ENCODE measurements at regions not wholly inside any gene's neighbourhood (a gene's known extent, or its start where the extent isn't known, plus 50 kb on each side); places are given as distances from the start of the nearest gene placed in this dataset.

DNA sequence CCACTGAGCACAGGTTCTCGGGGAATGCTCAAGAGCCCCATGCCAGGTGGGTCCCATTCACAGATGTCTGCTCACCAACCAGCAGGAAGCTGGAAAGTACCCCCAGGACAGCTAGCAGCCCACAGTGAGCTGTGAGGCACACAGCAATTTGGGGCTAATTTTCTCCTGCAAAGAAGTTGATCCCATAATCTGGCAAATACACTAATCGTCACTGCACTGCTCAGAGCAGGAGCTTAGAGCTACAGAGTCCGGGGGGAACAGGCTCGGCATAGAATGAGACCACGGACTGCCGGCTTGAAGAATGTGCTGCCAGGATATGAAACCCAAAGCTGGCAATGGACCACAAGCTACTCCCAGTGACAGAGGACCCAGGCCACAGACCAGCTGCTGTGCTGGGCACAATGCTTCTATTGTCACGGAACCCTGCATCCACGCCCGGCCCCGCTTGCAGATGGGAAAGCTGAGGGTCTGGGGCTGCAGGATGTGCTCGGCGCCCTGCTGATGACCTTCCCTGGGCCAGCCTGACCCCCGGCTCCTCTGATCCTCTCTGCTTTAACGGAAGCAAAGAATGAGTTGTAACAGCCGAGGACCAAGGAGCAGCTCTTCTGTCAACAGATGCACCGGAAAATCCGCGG is 239.7 kb downstream of the CTTN start:
- peak in 2 of 6 donors; percentile 77 to 79 for DNase-seq (ENCODE audit: low read depth in 4 of 6, low spot score in 6 of 6)
- Histone ChIP-seq H3K27ac (ENCODE audit: low read depth, low read length) (peak overlapping the region; percentile 59), H3K36me3 (ENCODE audit: control insufficient read depth, insufficient read depth, low read length) (peaks cover 4% of the 10 kb centered on the region), H3K27me3 (ENCODE audit: control insufficient read depth, insufficient read depth, low read length) (no peaks in the 10 kb centered on the region), H3K4me3 (ENCODE audit: low read depth, low read length) (no peak overlapping the region), H3K9me3 (ENCODE audit: control insufficient read depth, insufficient read depth, low read length) (no peaks in the 10 kb centered on the region), H3K4me1 (ENCODE audit: control insufficient read depth, insufficient read depth, low read length) (peaks cover 40% of the 10 kb centered on the region)
- WGBS (ENCODE audit: insufficient coverage) = 10% methylated on average over 13 of the region's 18 CpGs

DNA sequence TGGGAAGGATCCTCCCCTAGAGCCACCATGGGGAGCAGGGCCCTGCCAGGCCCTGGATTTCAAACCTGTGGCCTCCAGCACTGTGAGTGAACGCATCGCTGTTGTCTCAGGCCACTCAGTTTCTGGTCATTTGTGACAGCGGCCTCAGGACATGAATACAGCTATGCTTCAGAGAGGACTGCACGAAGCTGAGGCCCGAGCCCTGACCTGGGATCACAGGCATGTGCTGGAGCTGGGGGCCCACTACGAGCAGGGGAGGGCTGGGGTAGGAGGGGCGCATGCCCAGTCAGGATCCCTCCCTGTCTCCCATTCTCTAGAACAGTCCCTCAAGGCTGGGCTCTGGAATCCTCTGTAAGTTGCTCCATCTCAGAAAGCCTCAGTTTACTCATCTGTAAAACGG is 242.1 kb downstream of the CTTN start:
- Histone ChIP-seq H3K36me3 (ENCODE audit: control insufficient read depth, insufficient read depth, low read length) (peaks cover 4% of the 10 kb centered on the region), H3K9me3 (ENCODE audit: control insufficient read depth, insufficient read depth, low read length) (no peaks in the 10 kb centered on the region), H3K27ac (ENCODE audit: low read depth, low read length) (no peak overlapping the region), H3K27me3 (ENCODE audit: control insufficient read depth, insufficient read depth, low read length) (no peaks in the 10 kb centered on the region), H3K4me3 (ENCODE audit: low read depth, low read length) (no peak overlapping the region), H3K4me1 (ENCODE audit: control insufficient read depth, insufficient read depth, low read length) (peaks cover 48% of the 10 kb centered on the region)
- 96% methylated on average over 6 of the region's 8 CpGs for WGBS (ENCODE audit: insufficient coverage)
- no peak for DNase-seq (ENCODE audit: low read depth in 4 of 6, low spot score in 6 of 6)

DNA sequence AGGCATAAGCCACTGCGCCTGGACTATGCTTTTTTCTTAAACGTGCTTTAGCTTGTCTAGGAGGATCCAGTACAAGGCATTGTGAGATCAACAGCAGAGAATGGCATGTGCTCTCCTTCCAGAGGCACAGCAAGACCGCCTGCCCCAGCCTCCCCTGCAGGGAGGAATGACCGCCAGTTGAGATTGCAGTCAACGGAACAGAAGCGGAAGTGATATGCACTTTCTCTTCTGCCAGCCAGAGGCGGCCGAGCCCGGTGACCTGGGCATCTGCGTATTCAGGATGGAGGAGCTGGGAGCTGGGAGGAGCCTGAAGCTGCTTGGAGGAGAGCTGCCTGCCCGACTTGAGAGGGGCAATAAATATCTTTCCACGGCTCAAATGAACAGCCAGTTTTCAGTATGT is 243.0 kb downstream of the CTTN start:
- H3K36me3 ChIP-seq (ENCODE audit: control insufficient read depth, insufficient read depth, low read length) = peaks cover 4% of the 10 kb centered on the region
- peak in 2 of 6 donors; percentile 39 to 74 for DNase-seq (ENCODE audit: low read depth in 4 of 6, low spot score in 6 of 6)
- H3K9me3 ChIP-seq (ENCODE audit: control insufficient read depth, insufficient read depth, low read length) = no peaks in the 10 kb centered on the region
- H3K4me3 ChIP-seq (ENCODE audit: low read depth, low read length) = no peak overlapping the region
- H3K27me3 ChIP-seq (ENCODE audit: control insufficient read depth, insufficient read depth, low read length) = no peaks in the 10 kb centered on the region
- H3K4me1 ChIP-seq (ENCODE audit: control insufficient read depth, insufficient read depth, low read length) = peaks cover 54% of the 10 kb centered on the region
- 25% methylated on average over 12 of the region's 12 CpGs for WGBS (ENCODE audit: insufficient coverage)
- H3K27ac ChIP-seq (ENCODE audit: low read depth, low read length) = no peak overlapping the region

DNA sequence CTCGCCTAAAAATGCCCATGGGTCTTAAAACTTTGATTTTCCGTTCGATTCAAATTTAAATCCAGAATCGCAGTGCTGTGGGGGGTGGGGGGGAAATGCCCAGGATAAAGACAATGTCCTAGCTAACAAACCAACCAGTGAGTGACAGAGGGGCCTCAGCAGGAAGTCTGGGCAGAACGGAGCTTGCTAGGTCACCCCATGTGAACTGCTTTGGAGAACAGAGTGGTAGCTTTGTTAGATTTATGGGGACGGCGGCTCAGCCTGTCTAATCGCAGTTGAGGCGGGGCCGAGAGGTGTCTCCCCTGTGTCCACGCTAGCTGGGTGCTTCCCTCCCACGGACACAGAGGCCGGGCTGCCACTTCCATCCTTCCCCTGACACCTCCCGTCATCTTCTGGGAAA is 243.9 kb downstream of the CTTN start:
- Histone ChIP-seq H3K27me3 (ENCODE audit: control insufficient read depth, insufficient read depth, low read length) (no peaks in the 10 kb centered on the region), H3K4me3 (ENCODE audit: low read depth, low read length) (no peak overlapping the region), H3K27ac (ENCODE audit: low read depth, low read length) (no peak overlapping the region), H3K4me1 (ENCODE audit: control insufficient read depth, insufficient read depth, low read length) (peaks cover 49% of the 10 kb centered on the region), H3K36me3 (ENCODE audit: control insufficient read depth, insufficient read depth, low read length) (peaks cover 4% of the 10 kb centered on the region), H3K9me3 (ENCODE audit: control insufficient read depth, insufficient read depth, low read length) (no peaks in the 10 kb centered on the region)
- 58% methylated on average over 14 of the region's 14 CpGs for WGBS (ENCODE audit: insufficient coverage)
- DNase-seq (ENCODE audit: low read depth in 4 of 6, low spot score in 6 of 6) = no peak

DNA sequence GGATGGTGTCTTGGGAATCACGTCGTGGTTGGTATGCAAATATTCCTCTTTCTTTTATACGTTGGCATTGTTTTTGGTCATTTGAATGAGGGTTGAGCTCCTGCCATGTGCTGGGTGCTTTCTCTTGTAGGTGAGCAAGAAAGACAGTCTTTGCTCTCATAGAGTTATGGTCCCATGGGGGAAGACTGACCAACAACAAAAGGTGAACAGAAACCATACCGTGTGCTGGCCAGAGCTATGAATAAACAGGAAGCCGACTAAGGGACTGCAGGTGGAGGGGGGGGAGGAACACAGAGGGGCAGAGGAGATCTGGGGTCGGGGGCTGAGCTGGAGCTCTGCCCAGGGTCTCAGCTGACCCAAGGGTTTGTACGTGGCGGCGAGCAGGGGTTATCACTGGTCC is 245.3 kb downstream of the CTTN start:
- no peak for DNase-seq (ENCODE audit: low read depth in 4 of 6, low spot score in 6 of 6)
- H3K9me3 ChIP-seq (ENCODE audit: control insufficient read depth, insufficient read depth, low read length) = no peaks in the 10 kb centered on the region
- H3K4me3 ChIP-seq (ENCODE audit: low read depth, low read length) = no peak overlapping the region
- H3K4me1 ChIP-seq (ENCODE audit: control insufficient read depth, insufficient read depth, low read length) = peaks cover 35% of the 10 kb centered on the region
- no peaks in the 10 kb centered on the region for H3K27me3 ChIP-seq (ENCODE audit: control insufficient read depth, insufficient read depth, low read length)
- 52% methylated on average over 6 of the region's 9 CpGs for WGBS (ENCODE audit: insufficient coverage)
- no peak overlapping the region for H3K27ac ChIP-seq (ENCODE audit: low read depth, low read length)
- peaks cover 4% of the 10 kb centered on the region for H3K36me3 ChIP-seq (ENCODE audit: control insufficient read depth, insufficient read depth, low read length)

DNA sequence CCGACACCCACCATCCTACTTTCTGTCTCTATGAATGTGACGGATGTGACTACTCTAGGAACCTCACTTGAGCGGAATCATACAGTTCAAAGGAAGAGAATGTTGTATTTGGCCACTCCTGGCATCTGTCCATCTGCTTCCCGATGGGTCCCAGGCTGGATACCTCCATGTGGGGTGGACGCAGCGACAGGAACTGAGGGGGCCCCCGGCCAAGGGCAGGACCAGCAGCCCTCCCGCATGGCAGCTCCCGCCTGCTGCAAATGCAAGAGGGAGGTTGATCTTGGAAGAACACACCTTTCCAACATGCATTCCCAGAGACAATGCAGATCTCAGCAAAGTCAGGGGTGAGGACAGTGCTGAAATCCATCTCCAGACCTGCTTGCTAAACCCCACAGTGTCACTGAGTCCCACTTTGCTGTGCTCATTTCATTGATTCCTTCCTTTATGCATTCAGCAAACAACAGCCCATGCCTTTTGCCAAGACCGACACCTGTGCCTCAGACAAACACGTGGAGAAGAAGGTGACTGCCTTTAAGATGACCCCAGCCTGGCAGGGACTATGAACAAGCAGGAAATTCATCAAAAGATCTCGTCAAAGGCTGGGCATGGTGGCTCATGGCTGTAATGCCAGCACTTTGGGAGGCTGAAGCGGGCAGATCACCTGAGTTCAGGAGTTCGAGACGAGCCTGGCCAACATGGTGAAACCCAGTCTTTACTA is 246.2 kb downstream of the CTTN start:
- H3K36me3 ChIP-seq (ENCODE audit: control insufficient read depth, insufficient read depth, low read length) = peaks cover 4% of the 10 kb centered on the region
- no peak overlapping the region for H3K27ac ChIP-seq (ENCODE audit: low read depth, low read length)
- peaks cover 32% of the 10 kb centered on the region for H3K4me1 ChIP-seq (ENCODE audit: control insufficient read depth, insufficient read depth, low read length)
- no peak overlapping the region for H3K4me3 ChIP-seq (ENCODE audit: low read depth, low read length)
- no peaks in the 10 kb centered on the region for H3K9me3 ChIP-seq (ENCODE audit: control insufficient read depth, insufficient read depth, low read length)
- WGBS (ENCODE audit: insufficient coverage) = 76% methylated on average over 7 of the region's 15 CpGs
- DNase-seq (ENCODE audit: low read depth in 4 of 6, low spot score in 6 of 6) = no peak
- no peaks in the 10 kb centered on the region for H3K27me3 ChIP-seq (ENCODE audit: control insufficient read depth, insufficient read depth, low read length)

DNA sequence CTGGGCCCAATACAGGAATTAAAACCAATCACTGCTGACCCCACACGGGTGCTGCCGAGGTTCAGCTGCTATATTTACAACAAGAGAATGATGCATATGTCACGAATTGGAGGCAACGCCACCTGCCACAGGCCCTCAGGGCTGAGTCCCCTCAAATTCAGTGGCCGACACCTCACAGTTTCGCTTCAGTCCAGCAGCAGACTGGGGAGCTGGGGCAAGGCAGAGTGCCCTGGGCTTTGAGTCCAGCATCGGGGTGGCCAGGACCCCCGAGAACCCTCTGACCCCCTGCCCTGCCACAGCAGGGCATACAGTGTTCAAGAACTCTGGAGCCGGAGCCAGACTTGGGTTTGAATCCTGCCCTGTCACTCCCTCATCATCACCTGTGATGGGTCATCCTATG is 247.2 kb downstream of the CTTN start:
- no peaks in the 10 kb centered on the region for H3K9me3 ChIP-seq (ENCODE audit: control insufficient read depth, insufficient read depth, low read length)
- H3K4me1 ChIP-seq (ENCODE audit: control insufficient read depth, insufficient read depth, low read length) = peaks cover 32% of the 10 kb centered on the region
- 80% methylated on average over 9 of the region's 9 CpGs for WGBS (ENCODE audit: insufficient coverage)
- H3K36me3 ChIP-seq (ENCODE audit: control insufficient read depth, insufficient read depth, low read length) = no peaks in the 10 kb centered on the region
- DNase-seq (ENCODE audit: low read depth in 4 of 6, low spot score in 6 of 6) = no peak
- H3K27ac ChIP-seq (ENCODE audit: low read depth, low read length) = no peak overlapping the region
- no peak overlapping the region for H3K4me3 ChIP-seq (ENCODE audit: low read depth, low read length)
- no peaks in the 10 kb centered on the region for H3K27me3 ChIP-seq (ENCODE audit: control insufficient read depth, insufficient read depth, low read length)

DNA sequence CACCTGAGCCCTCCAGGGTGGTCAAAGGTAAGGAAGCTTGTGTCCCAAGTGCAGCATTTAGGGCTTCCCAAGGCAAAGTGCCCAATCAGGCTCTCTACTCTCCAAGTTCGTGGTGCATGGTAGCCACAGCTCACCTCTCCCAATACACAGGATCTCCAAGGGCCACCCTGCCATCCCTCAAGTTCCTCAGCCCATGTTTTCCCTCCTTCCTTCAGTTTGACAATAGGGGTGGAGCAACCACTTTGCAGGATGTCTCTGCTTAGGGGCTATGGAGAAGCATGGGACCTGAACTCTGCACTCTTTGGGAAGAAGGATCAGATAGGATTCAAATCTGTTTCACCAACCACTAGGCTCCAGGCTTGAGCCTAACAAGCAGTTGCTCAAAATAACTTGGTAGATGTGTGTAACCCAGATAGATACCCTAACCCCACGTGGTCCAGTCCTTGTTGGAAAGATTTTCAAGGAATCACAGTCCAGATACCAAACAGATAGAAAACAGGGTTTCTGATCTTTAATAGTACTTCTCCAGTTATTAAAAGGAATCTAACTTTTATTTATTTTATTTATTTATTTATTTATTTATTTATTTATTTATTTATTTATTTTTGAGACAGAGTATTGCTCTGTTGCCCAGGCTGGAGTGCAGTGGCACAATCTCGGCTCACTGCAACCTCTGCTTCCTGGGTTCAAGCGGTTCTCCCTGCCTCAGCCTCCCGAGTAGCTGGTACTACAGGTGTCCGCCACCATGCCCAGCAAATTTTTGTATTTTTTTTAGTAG is 248.1 kb downstream of the CTTN start:
- Histone ChIP-seq H3K9me3 (ENCODE audit: control insufficient read depth, insufficient read depth, low read length) (no peaks in the 10 kb centered on the region), H3K27me3 (ENCODE audit: control insufficient read depth, insufficient read depth, low read length) (no peaks in the 10 kb centered on the region), H3K4me1 (ENCODE audit: control insufficient read depth, insufficient read depth, low read length) (peaks cover 35% of the 10 kb centered on the region), H3K36me3 (ENCODE audit: control insufficient read depth, insufficient read depth, low read length) (no peaks in the 10 kb centered on the region), H3K27ac (ENCODE audit: low read depth, low read length) (no peak overlapping the region), H3K4me3 (ENCODE audit: low read depth, low read length) (no peak overlapping the region)
- no peak for DNase-seq (ENCODE audit: low read depth in 4 of 6, low spot score in 6 of 6)
- 75% methylated on average over 1 of the region's 6 CpGs for WGBS (ENCODE audit: insufficient coverage)

DNA sequence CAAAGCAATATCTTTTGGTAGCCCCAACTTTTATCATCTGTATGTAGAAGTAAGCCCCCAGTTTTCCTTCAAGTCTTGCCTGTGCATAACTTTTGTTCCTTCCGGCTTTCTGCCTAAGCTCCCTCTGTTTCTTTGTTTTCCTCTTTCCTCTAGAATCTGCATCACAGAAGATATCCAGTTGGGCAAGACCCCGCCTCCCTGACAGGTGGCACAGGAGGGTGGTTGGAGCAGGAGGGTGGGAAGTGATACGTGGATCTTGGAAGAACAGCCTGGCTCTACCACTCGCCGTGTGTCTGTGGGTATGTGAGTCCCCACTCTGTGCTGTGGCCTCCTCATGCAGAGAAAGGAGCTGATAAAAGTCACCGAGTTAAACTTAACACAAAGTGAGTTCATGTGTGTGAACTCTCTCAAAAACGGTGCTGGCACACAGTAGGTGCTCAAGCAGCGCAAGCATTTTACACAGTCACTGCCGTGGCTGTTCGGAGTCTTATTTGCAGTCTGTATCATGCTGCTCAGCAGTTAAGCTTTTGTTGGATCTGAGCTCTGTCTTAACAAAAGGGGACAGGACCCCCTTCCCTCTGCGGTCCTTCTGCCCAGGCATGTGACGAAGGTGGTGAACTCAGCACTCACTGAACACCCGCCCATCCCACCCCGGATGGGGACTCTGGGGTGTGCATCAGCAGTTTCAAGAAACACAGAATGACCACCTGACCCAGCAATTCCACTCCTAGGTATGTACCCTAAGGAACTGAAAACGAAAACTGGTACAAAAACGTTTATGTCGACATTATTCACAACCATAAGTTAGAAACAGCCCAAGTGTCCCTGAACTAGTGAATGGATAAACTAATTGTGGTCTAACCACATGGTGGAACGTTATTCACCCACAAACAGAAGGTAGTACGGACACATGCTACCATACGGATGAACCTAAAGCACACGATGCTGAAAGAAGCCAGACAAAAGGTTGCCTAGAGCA is 249.1 kb downstream of the CTTN start:
- Histone ChIP-seq H3K27ac (ENCODE audit: low read depth, low read length) (no peak overlapping the region), H3K36me3 (ENCODE audit: control insufficient read depth, insufficient read depth, low read length) (no peaks in the 10 kb centered on the region), H3K9me3 (ENCODE audit: control insufficient read depth, insufficient read depth, low read length) (no peaks in the 10 kb centered on the region), H3K4me1 (ENCODE audit: control insufficient read depth, insufficient read depth, low read length) (peaks cover 25% of the 10 kb centered on the region), H3K4me3 (ENCODE audit: low read depth, low read length) (no peak overlapping the region), H3K27me3 (ENCODE audit: control insufficient read depth, insufficient read depth, low read length) (no peaks in the 10 kb centered on the region)
- 44% methylated on average over 18 of the region's 21 CpGs for WGBS (ENCODE audit: insufficient coverage)
- DNase-seq (ENCODE audit: low read depth in 4 of 6, low spot score in 6 of 6) = no peak
